ENCODE measurements at regions not wholly inside any gene's neighbourhood (a gene's known extent, or its start where the extent isn't known, plus 50 kb on each side); places are given as distances from the start of the nearest gene placed in this dataset.
"Not testable (repeated sequence)": the region's sequence is repeated elsewhere in the genome, so short reads cannot be mapped to it uniquely, and the experiment has no call there.

- no peak for DNase-seq
Observed at GRCh38 chr6:147935656-147936055, 407.0 kb upstream of the SASH1 start.

- no peak for DNase-seq
Observed at GRCh38 chr6:147936703-147937470, 405.8 kb upstream of the SASH1 start.

- DNase-seq: no peak
Observed at GRCh38 chr6:147941143-147941542, 401.5 kb upstream of the SASH1 start.

GRCh38 chr6:147942363-147942762 lies 400.3 kb upstream of the SASH1 start:
- DNase-seq: no peak

- no peak for DNase-seq
Observed at GRCh38 chr6:147944122-147944521, 398.5 kb upstream of the SASH1 start.

- no peak for DNase-seq
Observed at GRCh38 chr6:147947521-147947920, 395.1 kb upstream of the SASH1 start.

- no peak for DNase-seq
Observed at GRCh38 chr6:147949981-147950622, 392.5 kb upstream of the SASH1 start.

DNA sequence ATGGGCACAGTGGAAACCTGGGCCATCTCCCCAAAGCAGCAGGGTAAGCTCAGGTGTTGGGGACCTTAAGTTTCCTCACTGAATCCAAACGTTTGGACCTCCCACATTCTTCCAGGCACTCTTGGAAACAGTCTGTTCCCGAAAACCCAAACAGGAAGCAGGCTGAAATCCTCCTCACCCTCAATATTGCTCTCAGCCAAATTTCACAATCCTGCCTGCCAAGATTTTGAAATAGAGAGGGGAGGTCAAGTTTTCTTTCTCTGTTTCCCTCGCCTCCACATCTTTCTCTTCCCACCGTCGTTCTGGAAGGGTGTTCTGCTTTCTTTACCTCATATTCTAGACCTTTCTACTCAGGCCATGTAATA lies 392.0 kb upstream of the SASH1 start:
- DNase-seq: no peak

DNA sequence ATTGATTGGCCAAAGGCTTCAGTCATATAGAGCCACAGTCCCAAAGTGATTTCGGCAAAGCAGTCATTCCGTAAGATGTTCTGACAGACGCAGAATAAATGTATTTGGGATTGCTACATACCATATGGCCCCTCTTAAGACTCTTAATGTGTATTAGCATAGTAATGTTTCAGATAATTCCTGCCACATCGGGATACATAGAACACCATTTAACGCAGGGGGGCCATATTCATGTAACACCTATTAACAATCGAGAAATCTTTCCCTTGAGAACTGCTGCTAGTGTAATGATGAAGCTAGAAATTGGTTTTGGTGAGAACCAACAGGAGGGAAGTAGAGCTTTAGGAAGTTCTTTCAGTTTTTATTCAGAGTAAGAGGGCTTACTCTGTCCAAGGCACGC lies 390.9 kb upstream of the SASH1 start:
- no peak for DNase-seq

DNA sequence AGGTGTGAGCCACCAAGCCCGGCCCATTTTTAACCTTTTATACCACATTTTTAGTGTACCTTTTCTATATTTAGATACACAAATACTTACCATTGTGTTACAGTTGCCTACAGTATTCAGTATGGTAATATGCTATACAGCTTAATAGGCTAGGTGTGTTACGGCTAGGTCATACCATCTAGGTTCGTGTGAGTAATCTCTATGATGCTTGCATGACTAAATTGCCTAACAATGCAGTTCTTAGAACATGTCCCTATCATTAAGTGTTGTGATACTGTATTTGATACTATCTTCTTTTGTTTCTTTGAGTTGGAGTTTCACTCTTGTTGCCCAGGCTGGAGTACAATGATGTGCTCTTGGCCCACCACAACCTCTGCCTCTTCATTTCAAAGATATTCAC lies 387.7 kb upstream of the SASH1 start:
- DNase-seq: no peak

- DNase-seq: no peak
Observed at GRCh38 chr6:147958683-147959082, 384.0 kb upstream of the SASH1 start.

DNA sequence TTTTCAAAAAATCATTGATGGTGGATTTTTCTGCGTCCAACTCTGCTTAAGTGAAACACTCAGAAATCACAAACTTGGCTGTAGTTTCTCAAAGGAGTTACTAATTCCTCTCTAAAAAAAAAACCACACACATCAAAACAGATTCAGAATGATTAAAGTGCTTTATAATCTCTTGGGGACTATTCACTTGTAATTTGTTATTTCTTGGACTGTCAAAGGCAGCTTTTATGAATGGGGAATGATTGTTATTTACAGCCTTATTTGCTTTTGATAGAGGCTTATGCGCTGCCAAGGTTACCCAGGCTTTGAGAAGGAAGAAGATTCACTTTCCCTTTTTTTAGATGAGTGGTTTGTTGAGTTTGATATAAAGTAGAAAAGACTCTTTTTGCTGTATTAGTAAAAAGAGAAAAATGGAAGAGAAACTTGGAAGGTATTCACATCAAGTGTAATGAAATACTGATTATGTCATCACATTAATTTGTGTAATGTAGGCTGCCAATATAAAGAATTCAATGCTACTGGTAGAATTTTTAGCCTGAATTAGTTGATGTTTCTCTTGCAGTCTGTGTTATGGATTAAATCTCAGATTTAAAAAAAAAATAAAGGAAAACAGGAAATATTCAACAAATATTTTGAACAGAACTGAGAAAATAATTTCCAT lies 381.0 kb upstream of the SASH1 start:
- DNase-seq: no peak

GRCh38 chr6:147965448-147965847 lies 377.2 kb upstream of the SASH1 start:
- not testable (repeated sequence) for DNase-seq

- no peak for DNase-seq
Observed at GRCh38 chr6:147970970-147971369, 371.7 kb upstream of the SASH1 start.

GRCh38 chr6:147972448-147972847 lies 370.2 kb upstream of the SASH1 start:
- DNase-seq: no peak

DNA sequence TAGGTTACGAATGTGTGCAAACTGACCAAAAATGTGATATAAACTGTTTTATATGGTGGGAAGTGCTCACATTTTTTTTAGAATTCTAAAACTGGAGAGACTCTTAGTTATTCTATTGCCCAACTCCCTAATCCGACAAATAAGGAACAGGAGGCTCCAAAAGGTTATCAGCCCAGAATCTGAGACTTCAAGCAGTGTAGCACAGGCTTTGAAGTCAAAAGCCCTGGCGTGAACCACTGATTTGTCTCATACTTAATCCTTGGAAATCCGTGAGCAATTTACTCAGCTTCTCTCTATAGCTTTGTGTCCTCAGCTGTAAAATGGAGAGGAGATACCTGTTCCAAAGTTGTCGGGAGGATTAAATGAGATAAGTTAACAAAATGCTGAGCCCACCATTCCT lies 368.8 kb upstream of the SASH1 start:
- DNase-seq: no peak

GRCh38 chr6:147974376-147974775 lies 368.3 kb upstream of the SASH1 start:
- DNase-seq: no peak

DNA sequence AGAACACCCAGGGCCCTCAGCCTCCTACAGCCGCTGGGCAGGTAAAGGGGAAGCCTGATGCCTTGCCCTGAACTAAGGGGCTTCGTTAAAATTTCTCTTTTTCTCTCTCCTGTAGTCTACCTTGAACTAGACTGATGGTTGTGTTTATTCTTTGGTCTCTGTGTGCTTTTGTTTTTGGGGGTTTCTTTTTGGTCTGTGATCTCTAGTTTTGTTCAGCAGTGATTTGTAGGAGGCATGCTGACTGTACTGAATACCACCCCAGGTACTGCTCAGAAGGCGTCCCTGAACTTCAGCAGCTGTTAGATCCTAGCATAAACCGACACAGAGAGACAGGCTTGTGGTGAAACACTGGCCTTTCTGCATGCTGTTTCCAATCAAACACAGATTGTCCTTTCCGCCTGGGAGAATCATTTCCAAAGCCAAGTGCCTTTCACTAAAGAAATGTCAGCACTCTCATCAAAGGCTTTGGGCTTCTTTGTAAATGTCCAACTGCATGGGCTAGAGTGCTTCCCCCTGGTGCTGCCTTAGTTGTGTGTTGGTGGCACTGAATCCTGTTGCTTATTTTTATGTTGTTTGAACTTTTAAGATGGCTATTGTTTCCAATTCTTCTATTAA lies 364.7 kb upstream of the SASH1 start:
- DNase-seq: no peak

DNA sequence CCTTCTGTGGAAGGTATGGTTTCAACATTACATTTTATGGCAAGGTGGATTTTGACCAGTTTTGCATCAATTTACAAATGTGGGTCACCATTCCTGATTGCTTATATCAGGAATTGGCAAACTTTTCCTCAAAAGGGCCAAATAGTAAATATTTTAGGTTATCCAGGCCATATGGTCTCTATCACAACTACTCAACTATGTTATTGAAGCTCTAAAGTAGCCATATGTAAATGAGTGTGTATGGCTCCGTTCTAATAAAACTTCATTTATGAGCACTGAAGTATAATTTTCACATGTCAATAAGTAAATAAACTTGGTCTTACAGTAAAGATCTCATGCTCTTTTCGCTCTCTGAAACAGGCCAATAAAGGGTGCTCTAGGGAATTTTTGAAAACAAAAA lies 362.7 kb upstream of the SASH1 start:
- no peak for DNase-seq

DNA sequence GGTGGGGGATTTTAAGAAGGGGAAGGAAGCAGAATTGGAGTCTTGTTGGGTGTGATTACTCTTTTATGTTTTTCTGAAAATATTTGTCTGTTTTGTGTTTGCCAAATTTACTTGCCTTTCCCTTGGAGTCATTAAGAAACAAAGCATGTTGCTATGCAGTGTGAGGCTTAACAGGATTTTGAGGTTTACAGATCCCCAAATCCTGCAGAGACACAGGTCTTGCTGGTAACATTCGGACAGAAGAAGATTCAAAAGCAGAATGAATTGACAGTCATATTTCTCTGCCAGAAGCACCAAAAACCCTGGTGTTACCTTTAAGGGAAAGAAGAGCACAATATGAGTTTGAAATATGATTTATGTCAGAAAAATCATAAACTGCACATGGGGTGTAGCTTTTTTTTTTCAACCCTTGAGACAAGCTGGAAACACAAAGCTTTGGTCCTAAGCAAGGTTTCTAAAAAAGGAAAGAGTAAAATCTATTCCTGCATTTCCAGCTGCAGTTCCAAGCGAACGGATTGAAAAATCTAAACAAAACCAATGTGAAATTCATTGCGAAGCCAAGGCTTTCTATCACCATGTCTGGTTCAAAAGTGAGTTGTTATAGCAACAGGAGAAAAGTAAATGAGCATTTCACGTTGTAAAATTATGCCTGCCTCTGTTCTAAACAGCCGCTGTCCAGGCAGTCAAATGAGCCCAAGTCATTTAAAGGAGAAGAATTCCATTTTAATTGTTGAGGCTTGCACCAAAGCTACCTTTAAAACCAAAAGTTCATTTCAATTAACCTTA lies 358.9 kb upstream of the SASH1 start:
- DNase-seq: no peak

DNA sequence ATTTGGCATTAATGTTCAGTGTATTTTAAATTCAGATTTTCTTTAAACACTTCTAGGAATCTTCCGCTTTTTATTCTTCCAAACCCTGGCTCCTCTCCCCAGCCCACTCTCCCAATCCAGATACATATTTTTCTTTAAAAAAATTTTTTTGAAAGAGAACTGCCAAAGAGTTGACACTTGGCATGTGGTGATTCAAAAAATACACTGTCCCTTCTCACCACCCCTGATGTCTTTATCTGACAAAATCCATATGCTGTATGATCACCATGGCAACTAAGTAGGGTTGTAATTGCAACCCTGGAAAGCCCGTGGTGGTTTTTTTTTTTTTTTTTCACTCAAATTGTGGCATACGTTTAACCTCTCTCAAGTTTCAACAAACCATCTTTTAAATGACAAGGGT lies 355.8 kb upstream of the SASH1 start:
- DNase-seq: no peak

GRCh38 chr6:147990159-147990558 lies 352.5 kb upstream of the SASH1 start:
- DNase-seq: no peak

DNA sequence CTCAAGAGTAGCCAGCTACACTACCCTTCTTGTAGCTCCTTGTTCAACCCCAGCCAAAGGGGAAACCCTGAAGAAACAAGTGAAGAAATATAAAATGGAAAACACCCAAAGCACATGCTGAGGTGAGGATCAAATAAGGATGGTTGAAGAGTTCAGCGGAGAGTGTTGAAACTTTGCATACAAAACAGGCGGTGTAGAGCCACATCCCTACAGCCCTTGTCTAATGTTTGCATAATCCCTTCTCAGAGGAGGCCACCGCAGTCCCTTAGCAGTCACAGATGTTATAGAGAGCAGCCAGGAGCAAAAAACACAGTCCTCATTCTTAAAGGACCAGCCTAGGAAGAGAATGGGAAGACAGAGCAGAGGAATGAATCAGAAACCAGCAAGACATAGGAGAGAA lies 350.7 kb upstream of the SASH1 start:
- peak; percentile 16 for DNase-seq
